Small intestine (tissue), 7 donors: ENCODE measurements at regions not wholly inside any gene's neighbourhood (a gene's known extent, or its start where the extent isn't known, plus 50 kb on each side); places are given as distances from the start of the nearest gene placed in this dataset.

ENCODE experiments used
- DNase-seq, 2 donors: peaks; one replicate each; pipeline versions ENCODE4 v3.0.0 to v3.0.0-alpha.2; 2013
- FAIRE-seq: peaks from 2 replicates; lab custom pipeline; 2012; peaks lifted over from hg19 to GRCh38; lab: Jason Lieb, UNC
- H3K27ac ChIP-seq, 3 donors: one replicate each; pipeline ENCODE4 v1.5.1; 2013; ENCODE audit warnings: low read length in 2 of 3, mild to moderate bottlenecking in 2 of 3, control low read depth in 1 of 3, inconsistent platforms in 1 of 3, low read depth in 1 of 3, moderate library complexity in 1 of 3
- H3K27me3 ChIP-seq, 3 donors: one replicate each; pipeline ENCODE4 v1.6.1; 2013; ENCODE audit warnings: low read length in 3 of 3, inconsistent platforms in 1 of 3; ENCODE audit not compliant: control insufficient read depth in 3 of 3, insufficient read depth in 3 of 3
- H3K36me3 ChIP-seq, 3 donors: one replicate each; pipeline ENCODE4 v1.6.1; 2013; ENCODE audit warnings: low read length in 3 of 3, inconsistent platforms in 1 of 3, low read depth in 1 of 3, mild to moderate bottlenecking in 1 of 3, moderate library complexity in 1 of 3; ENCODE audit not compliant: control insufficient read depth in 3 of 3, insufficient read depth in 2 of 3
- H3K4me1 ChIP-seq, 3 donors: one replicate each; pipeline ENCODE4 v1.6.1; 2013; ENCODE audit warnings: low read length in 2 of 3, inconsistent platforms in 1 of 3, low read depth in 1 of 3, mild to moderate bottlenecking in 1 of 3, moderate library complexity in 1 of 3; ENCODE audit not compliant: control insufficient read depth in 3 of 3, insufficient read depth in 2 of 3
- H3K4me3 ChIP-seq, 3 donors: one replicate each; pipeline ENCODE4 v1.5.1; 2013; ENCODE audit warnings: low read length in 3 of 3, control low read depth in 1 of 3, inconsistent platforms in 1 of 3, low read depth in 1 of 3, mild to moderate bottlenecking in 1 of 3, moderate library complexity in 1 of 3
- H3K9me3 ChIP-seq, 2 donors: one replicate each; pipeline ENCODE4 v1.6.1; 2013; ENCODE audit warnings: low read depth in 1 of 2, low read length in 1 of 2; ENCODE audit not compliant: control insufficient read depth in 2 of 2, insufficient read depth in 1 of 2
- WGBS, 3 donors: extraction: QIAGEN DNeasy Blood & Tissue Kit; methylation state at CpG; one replicate each; pipeline ENCODE4 v1.1.7; 2013; 5-methylcytosine and 5-hydroxymethylcytosine counted together
- donor health status: healthy with polysubstance abuse.
- donor health status: control.
- donor health status: control.
- donor health status: Bipolar disorder and iron deficiency.
- donor health status: healthy.

DNA sequence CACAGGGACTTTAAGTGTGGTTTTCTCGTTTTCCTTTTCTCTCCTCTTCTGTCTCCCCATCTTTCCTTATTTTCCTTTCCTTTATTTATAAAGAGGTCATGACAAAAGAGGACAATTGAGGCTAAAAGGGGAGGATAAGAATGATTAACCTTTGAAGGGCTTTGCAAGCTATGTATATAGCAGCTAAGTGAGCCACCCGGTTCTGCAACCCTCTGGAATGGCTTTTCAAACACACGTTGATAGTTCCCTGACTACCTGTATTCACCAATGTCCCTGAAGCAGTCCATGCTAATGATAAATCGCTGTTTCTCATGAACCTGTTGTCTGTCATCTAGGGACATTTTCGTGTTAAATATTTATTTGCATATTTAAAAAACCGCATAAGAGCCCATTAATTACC is 124.4 kb upstream of the RALGAPA2 start:
- Histone ChIP-seq H3K27ac (no peak overlapping the region), H3K36me3 (no peaks in the 10 kb centered on the region), H3K27me3 (peaks cover 2 to 9% (median 2%) of the 10 kb centered on the region in 3 donors), H3K9me3 (no peaks in the 10 kb centered on the region), H3K4me3 (no peak overlapping the region), H3K4me1 (peaks cover 0 to 4% (median 0%) of the 10 kb centered on the region in 3 donors)
- no peak for FAIRE-seq
- no peak for DNase-seq
- WGBS, 3 donors, result 39 to 54% (median 41%) methylated on average over 6 of the region's 6 CpGs

DNA sequence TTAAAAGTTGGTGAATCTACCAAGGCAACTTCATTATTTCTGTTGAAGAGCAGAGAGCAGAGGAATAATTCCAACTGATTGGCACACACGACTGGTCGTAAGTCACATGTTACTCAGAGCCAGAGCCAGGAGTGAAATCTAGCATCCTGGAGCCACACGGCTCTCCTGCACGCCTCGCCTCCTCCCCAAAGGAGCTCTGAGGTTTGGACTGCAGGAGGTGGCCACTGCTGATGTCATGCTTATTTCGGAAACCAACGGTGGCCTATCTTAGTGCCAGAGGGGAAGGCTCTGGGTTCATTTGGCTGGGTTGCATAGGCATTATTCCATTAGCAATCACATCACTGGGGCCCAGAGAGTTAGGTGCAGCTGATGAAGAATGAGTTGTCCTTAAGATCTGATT is 123.5 kb upstream of the RALGAPA2 start:
- Histone ChIP-seq H3K4me1 (peaks cover 0 to 4% (median 0%) of the 10 kb centered on the region in 3 donors), H3K9me3 (no peaks in the 10 kb centered on the region), H3K36me3 (no peaks in the 10 kb centered on the region), H3K27ac (no peak overlapping the region), H3K27me3 (peaks cover 2 to 9% (median 2%) of the 10 kb centered on the region in 3 donors), H3K4me3 (no peak overlapping the region)
- FAIRE-seq (no peak), DNase-seq (no peak)
- WGBS, 3 donors, result 45 to 60% (median 59%) methylated on average over 7 of the region's 7 CpGs

DNA sequence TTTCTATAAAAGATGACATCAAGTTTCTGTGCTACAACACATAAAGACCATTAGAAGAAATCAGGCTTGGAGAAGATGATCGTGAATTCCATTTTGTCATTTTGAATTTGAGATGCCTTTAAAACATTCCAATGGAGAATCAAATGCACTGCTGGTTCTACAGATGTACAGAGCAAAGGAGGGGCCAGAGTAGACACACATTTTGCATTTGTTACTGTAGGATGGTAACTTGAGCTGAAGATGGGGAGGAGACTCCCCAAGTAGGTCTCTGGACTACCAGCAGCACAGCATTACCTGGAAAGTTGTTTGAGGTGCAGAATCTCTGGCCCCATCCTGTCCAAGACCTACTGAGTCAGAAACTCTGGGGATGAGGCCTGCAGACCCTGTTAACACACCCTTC is 121.6 kb upstream of the RALGAPA2 start:
- H3K9me3 ChIP-seq, result peaks cover 0 to 10% of the 10 kb centered on the region in 2 donors
- DNase-seq (no peak), FAIRE-seq (no peak)
- no peak overlapping the region for H3K27ac ChIP-seq
- peaks cover 0 to 4% (median 0%) of the 10 kb centered on the region in 3 donors for H3K4me1 ChIP-seq
- H3K27me3 ChIP-seq, result peaks cover 2 to 9% (median 2%) of the 10 kb centered on the region in 3 donors
- 75 to 88% (median 86%) methylated on average over 1 of the region's 1 CpG for WGBS, 3 donors
- H3K4me3 ChIP-seq, result no peak overlapping the region
- no peaks in the 10 kb centered on the region for H3K36me3 ChIP-seq

DNA sequence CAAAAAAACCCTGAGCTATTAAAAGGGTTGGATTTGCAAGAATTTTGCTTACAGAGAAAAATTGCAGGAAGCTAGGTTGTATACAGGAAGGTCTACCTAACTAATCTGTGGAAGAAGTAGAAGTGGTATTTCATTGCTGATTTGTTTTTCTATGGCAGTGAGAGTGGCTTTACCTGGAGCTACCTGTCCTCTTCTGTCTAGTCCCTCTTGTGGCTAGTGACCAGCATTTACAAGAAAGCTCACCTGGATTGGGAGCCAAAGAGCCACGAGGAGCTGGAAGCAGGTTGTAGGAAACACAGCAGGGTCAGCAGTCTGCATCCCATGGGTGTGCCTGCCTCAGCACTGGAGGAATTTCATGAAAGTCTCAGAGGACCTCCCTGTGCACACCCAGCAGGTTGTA is 120.3 kb upstream of the RALGAPA2 start:
- Histone ChIP-seq H3K27me3 (peaks cover 2 to 7% (median 2%) of the 10 kb centered on the region in 3 donors), H3K36me3 (no peaks in the 10 kb centered on the region), H3K4me1 (peaks cover 0 to 1% (median 0%) of the 10 kb centered on the region in 3 donors), H3K9me3 (peaks cover 0 to 10% of the 10 kb centered on the region in 2 donors), H3K27ac (no peak overlapping the region), H3K4me3 (no peak overlapping the region)
- DNase-seq (no peak), FAIRE-seq (no peak)
- WGBS, 3 donors, result 23 to 33% (median 25%) methylated on average over 1 of the region's 1 CpG

DNA sequence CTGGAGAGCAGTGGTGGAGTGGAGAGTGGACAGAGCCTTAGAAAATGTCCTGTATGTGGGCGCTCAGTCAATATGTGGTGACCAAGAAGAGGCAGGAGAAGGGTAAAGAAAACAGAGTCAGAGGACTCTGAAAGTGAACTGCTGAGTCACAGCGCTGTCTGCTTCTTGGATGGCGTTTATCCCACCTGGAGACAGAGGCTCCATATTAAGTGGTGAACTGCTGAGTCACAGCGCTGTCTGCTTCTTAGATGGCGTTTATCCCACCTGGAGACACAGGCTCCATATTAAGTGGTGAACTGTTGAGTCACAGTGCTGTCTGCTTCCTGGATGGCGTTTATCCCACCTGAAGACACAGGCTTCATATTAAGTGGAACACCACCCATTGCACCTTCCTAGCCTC is 119.3 kb upstream of the RALGAPA2 start:
- H3K9me3 ChIP-seq, result peaks cover 0 to 10% of the 10 kb centered on the region in 2 donors
- H3K27ac ChIP-seq, result no peak overlapping the region
- H3K36me3 ChIP-seq, result no peaks in the 10 kb centered on the region
- FAIRE-seq, result no peak
- peaks cover 2% of the 10 kb centered on the region in 3 donors for H3K27me3 ChIP-seq
- no peak overlapping the region for H3K4me3 ChIP-seq
- no peak for DNase-seq
- no peaks in the 10 kb centered on the region for H3K4me1 ChIP-seq
- 84 to 88% (median 85%) methylated on average over 6 of the region's 6 CpGs for WGBS, 3 donors

DNA sequence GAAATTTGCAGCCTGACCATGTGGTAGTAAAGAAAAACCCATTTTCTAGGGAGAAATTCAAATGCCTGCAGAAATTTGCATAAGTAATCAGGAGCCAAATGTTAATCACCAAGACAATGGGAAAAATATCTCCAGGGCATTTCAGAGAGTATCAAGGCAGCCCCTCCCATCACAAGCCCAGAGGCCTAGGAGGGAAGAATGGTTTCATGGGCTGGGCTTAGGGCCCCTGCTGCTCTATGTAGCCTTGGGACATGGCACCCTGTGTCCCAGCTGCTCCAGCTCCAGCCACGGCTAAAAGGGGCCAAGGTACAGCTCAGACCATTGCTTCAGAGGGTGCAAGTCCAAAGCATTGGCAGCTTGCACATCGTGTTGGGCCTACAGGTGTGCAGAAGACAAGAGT is 117.2 kb upstream of the RALGAPA2 start:
- H3K27ac ChIP-seq, result no peak overlapping the region
- FAIRE-seq (no peak), DNase-seq (no peak)
- no peaks in the 10 kb centered on the region for H3K36me3 ChIP-seq
- H3K4me1 ChIP-seq, result no peaks in the 10 kb centered on the region
- WGBS, 3 donors, result 73 to 82% (median 79%) methylated on average over 2 of the region's 2 CpGs
- peaks cover 0 to 10% of the 10 kb centered on the region in 2 donors for H3K9me3 ChIP-seq
- H3K27me3 ChIP-seq, result peaks cover 0 to 4% (median 3%) of the 10 kb centered on the region in 3 donors
- no peak overlapping the region for H3K4me3 ChIP-seq

DNA sequence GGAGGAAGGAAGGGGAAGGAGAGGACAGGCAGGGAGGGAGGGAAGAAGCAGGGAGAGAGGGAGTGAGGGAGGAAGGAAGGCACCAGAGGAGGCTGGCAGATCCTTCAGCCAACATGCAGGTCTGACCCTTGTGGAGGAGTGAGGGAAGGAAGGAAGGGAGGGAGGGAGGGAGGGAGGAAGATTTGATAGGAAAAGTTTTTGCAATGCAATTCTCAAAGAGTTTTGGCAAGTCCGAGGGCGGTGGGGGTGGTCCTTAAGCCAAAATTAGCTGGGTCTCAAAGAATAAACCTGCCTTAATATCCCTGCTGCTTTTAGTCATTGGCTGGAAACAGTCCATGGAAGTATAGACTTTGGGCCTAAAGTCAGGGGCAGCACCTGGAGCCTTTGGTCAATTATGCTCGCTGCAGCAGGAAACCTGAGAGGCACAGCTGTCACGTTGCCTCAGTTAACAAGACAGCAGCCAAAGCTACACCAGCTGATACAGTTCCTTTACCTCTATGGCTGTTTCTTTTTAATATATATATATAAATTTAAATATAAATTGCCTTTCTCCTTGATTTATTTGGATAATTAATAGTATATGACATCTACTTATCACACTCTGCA is 115.7 kb upstream of the RALGAPA2 start:
- DNase-seq (no peak), FAIRE-seq (no peak)
- H3K27ac ChIP-seq, result no peak overlapping the region
- peaks cover 0 to 4% (median 2%) of the 10 kb centered on the region in 3 donors for H3K27me3 ChIP-seq
- H3K9me3 ChIP-seq, result peaks cover 0 to 10% of the 10 kb centered on the region in 2 donors
- H3K4me1 ChIP-seq, result no peaks in the 10 kb centered on the region
- H3K4me3 ChIP-seq, result no peak overlapping the region
- no peaks in the 10 kb centered on the region for H3K36me3 ChIP-seq
- 53 to 75% (median 56%) methylated on average over 3 to 4 of the region's 4 CpGs for WGBS, 3 donors

DNA sequence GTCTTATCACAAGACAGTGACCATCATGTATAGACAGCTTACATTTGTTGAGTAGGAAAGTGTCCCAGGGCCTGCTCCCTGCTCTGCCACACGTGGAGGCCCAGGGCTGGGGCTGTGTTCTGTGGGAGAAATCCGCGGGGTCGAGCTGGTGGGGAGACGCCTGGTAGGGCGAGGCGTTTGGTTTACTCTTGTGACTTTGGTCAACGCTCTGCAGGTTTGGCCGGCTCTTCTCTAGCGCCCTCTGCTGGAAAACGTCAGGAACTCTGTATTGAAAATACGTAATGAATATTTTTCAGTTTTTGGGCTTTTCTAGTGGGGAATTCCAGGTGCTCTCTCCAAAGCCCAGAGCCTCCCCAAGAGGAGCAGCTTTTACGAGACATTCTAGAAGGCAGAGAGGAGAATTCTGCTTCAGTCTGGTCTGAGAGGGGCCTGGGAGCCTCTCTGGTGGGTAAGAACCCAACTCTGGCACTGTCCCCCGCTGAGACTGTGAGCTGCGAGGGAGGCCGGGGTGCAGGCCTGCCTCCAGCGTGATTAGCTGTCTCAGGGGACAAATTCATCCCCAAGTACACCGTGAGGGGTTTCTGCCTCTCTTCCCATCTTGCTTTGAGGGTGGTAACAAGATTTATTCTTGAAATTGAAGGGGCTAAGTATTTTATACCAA is 112.6 kb upstream of the RALGAPA2 start:
- Histone ChIP-seq H3K4me3 (no peak overlapping the region), H3K27ac (no peak overlapping the region), H3K9me3 (peaks cover 0 to 5% of the 10 kb centered on the region in 2 donors), H3K4me1 (no peaks in the 10 kb centered on the region), H3K27me3 (peaks cover 0 to 15% (median 2%) of the 10 kb centered on the region in 3 donors), H3K36me3 (no peaks in the 10 kb centered on the region)
- 13 to 19% (median 15%) methylated on average over 18 of the region's 18 CpGs for WGBS, 3 donors
- DNase-seq (peak; percentile 53 to 63), FAIRE-seq (no peak)
